B cell (primary cell): ENCODE measurements at regions not wholly inside any gene's neighbourhood (a gene's known extent, or its start where the extent isn't known, plus 50 kb on each side); places are given as distances from the start of the nearest gene placed in this dataset.

Source experiments
- ATAC-seq: fragments of 200-7000 bp; cut with Tn5 transposase; one replicate; pipeline ENCODE4 v1.10.0; 2021; ENCODE audit warnings: low read depth, mild to moderate bottlenecking, moderate number of reproducible peaks, moderate library complexity
- CTCF ChIA-PET: fragments of 350-600 bp; sonication (Branson Sonifier 250); formaldehyde crosslinking; loops from one replicate; lab custom pipeline; 2021; ENCODE audit warnings: antibody characterized with exemption, inconsistent platforms; lab: Charles Lee
- POLR2A ChIA-PET: fragments of 350-600 bp; sonication (Branson Sonifier 250); formaldehyde crosslinking; loops from one replicate; lab custom pipeline; 2021; ENCODE audit warnings: antibody characterized with exemption; lab: Charles Lee
- DNase-seq: peaks from one replicate; pipeline ENCODE4 v3.0.0; 2013
- H2AFZ ChIP-seq: 2 replicates; pipeline ENCODE4 v1.6.1; 2012; ENCODE audit warnings: mild to moderate bottlenecking, low read depth, low read length; ENCODE audit not compliant: insufficient read depth, poor library complexity, severe bottlenecking
- H3K27ac ChIP-seq, 2 donors: 1 replicate in 1 of 2; 2 replicates in 1 of 2; pipeline ENCODE4 v1.5.1; 2012 to 2013; ENCODE audit warnings: low read length in 2 of 2, mild to moderate bottlenecking in 2 of 2, moderate library complexity in 1 of 2
- H3K27me3 ChIP-seq, 4 experiments: fragments of 200-600 bp in 1 of 4; sonication (generic) in 1 of 4; replicated peaks in 1 of 4; 1 replicate in 2 of 4; 2 replicates in 2 of 4; pipeline versions ENCODE4 v1.6.1 to v1.7.0; 2013 to 2016; ENCODE audit warnings: low read length in 3 of 4, mild to moderate bottlenecking in 2 of 4, mixed read lengths in 1 of 4, moderate library complexity in 1 of 4; ENCODE audit not compliant: insufficient read depth in 4 of 4, control insufficient read depth in 3 of 4; ENCODE audit errors: control extremely low read depth in 1 of 4
- H3K36me3 ChIP-seq, 2 experiments: replicated peaks in 1 of 2; 1 replicate in 1 of 2; 2 replicates in 1 of 2; pipeline versions ENCODE4 v1.6.1 to v1.7.1; 2013; ENCODE audit warnings: low read length in 1 of 2; ENCODE audit not compliant: insufficient read depth in 2 of 2, control insufficient read depth in 1 of 2; ENCODE audit errors: control extremely low read depth in 1 of 2, extremely low read depth in 1 of 2
- H3K4me1 ChIP-seq, 2 donors: fragments of 200-600 bp in 1 of 2; sonication (generic) in 1 of 2; 1 replicate in 1 of 2; 2 replicates in 1 of 2; pipeline versions ENCODE4 v1.5.1 to v1.6.1; 2013 to 2017; ENCODE audit warnings: low read length in 2 of 2; ENCODE audit not compliant: control insufficient read depth in 2 of 2, insufficient read depth in 2 of 2
- H3K4me2 ChIP-seq: replicated peaks from 2 replicates; pipeline ENCODE3; 2012; ENCODE audit warnings: mild to moderate bottlenecking, low read depth, low read length; ENCODE audit not compliant: poor library complexity, severe bottlenecking
- H3K4me3 ChIP-seq, 5 experiments: fragments of 200-600 bp in 1 of 5; sonication (generic) in 1 of 5; 1 replicate in 3 of 5; 2 replicates in 2 of 5; pipeline versions ENCODE4 v1.5.1 to v1.7.0; 2011 to 2016; ENCODE audit warnings: low read length in 4 of 5, mild to moderate bottlenecking in 4 of 5, low read depth in 2 of 5, control low read depth in 1 of 5, moderate library complexity in 1 of 5; ENCODE audit not compliant: insufficient read depth in 1 of 5; ENCODE audit errors: control extremely low read depth in 1 of 5, extremely low read depth in 1 of 5
- H3K79me2 ChIP-seq: fragments of 200-600 bp; sonication (generic); one replicate; pipeline ENCODE4 v1.6.0; 2016; ENCODE audit warnings: low read length; ENCODE audit not compliant: control insufficient read depth, insufficient read depth
- H3K9ac ChIP-seq: fragments of 200-600 bp; sonication (generic); 2 replicates; pipeline ENCODE4 v1.6.1; 2017; ENCODE audit warnings: mild to moderate bottlenecking, low read length, moderate library complexity
- H3K9me3 ChIP-seq, 3 donors: one replicate each; pipeline versions ENCODE4 v1.6.1 to v1.7.1; 2013; ENCODE audit warnings: low read length in 2 of 3; ENCODE audit not compliant: control insufficient read depth in 2 of 3, insufficient read depth in 1 of 3; ENCODE audit errors: control extremely low read depth in 1 of 3
- H4K20me1 ChIP-seq: 2 replicates; pipeline ENCODE4 v1.6.0; 2012; ENCODE audit warnings: mild to moderate bottlenecking, low read length; ENCODE audit not compliant: insufficient read depth, control insufficient read depth, poor library complexity, severe bottlenecking
- H3K27ac Mint-ChIP-seq: one replicate; pipeline ENCODE4 v1.8.0; 2021; ENCODE audit warnings: mixed read lengths
- H3K27me3 Mint-ChIP-seq: one replicate; pipeline ENCODE4 v1.8.0; 2021; ENCODE audit warnings: mixed read lengths
- H3K4me1 Mint-ChIP-seq: one replicate; pipeline ENCODE4 v1.8.0; 2021; ENCODE audit warnings: mixed read lengths
- H3K4me3 Mint-ChIP-seq: one replicate; pipeline ENCODE4 v1.8.0; 2021; ENCODE audit warnings: mixed read lengths
- H3K9me3 Mint-ChIP-seq: one replicate; pipeline ENCODE4 v1.8.0; 2022; ENCODE audit warnings: mixed read lengths; ENCODE audit not compliant: insufficient read depth
- EZH2 ChIP-seq: IDR thresholded peaks from 2 replicates; pipeline ENCODE4 v1.6.1; 2012; ENCODE audit warnings: borderline replicate concordance, low read depth, mild to moderate bottlenecking, moderate library complexity, low read length; ENCODE audit not compliant: insufficient read depth, poor library complexity, severe bottlenecking
- WGBS: methylation state at CpG from one replicate; pipeline ENCODE4 v1.1.5; 2013; ENCODE audit warnings: missing lambda C conversion rate; ENCODE audit not compliant: insufficient coverage; 5-methylcytosine and 5-hydroxymethylcytosine counted together
- intact Hi-C: fragments of 100-400 bp; cut with micrococcal nuclease; formaldehyde crosslinking; loops from one replicate; pipeline ENCODE4 v1.10.0; 2022
- TF ChIP-seq, protein P1 (sequence below): fragments of 200-600 bp; IDR thresholded peaks from one replicate; pipeline ENCODE4 v1.8.0; 2022; ENCODE audit warnings: antibody characterized with exemption, mild to moderate bottlenecking

DNA sequence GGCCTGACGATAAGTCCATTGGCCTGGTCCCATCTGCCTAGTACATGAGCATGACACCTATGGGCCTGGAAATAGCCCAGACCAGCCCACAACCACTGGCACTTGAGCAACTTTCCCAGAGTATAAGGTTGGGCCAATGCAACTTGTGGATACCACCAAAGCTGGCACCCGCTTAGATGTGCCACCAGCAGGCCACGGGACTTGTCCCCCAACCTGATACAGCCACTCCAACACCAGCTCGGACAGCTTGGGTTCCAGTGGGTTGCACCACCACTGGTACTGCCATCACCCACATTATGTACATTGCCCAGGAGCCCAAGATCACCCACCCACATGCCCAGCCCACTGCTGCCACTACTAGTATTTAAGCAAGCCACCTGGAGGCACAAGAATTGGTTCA, 381.2 kb downstream of the GBE1 start:
- Histone ChIP-seq H3K9ac (no peak overlapping the region), H3K27ac (no peak overlapping the region), H3K9me3 (peaks cover 0 to 10% (median 0%) of the 10 kb centered on the region in 3 donors), H3K79me2 (no peaks in the 10 kb centered on the region), H2AFZ (no peak overlapping the region), H3K4me2 (no peak overlapping the region), H3K4me3 (no peak overlapping the region), H4K20me1 (no peaks in the 10 kb centered on the region), H3K27me3 (no peaks in the 10 kb centered on the region), H3K4me1 (no peaks in the 10 kb centered on the region), H3K36me3 (no peaks in the 10 kb centered on the region)
- DNase-seq, result no peak
- whole genome bisulfite sequencing, result 94% methylated on average over 4 of the region's 4 CpGs
- no peak overlapping the region for H3K4me3 Mint-ChIP-seq
- no peaks in the 10 kb centered on the region for H3K4me1 Mint-ChIP-seq
- no peaks in the 10 kb centered on the region for H3K27me3 Mint-ChIP-seq
- TF ChIP-seq EZH2, result no peak
- TF ChIP-seq, protein P1, sequence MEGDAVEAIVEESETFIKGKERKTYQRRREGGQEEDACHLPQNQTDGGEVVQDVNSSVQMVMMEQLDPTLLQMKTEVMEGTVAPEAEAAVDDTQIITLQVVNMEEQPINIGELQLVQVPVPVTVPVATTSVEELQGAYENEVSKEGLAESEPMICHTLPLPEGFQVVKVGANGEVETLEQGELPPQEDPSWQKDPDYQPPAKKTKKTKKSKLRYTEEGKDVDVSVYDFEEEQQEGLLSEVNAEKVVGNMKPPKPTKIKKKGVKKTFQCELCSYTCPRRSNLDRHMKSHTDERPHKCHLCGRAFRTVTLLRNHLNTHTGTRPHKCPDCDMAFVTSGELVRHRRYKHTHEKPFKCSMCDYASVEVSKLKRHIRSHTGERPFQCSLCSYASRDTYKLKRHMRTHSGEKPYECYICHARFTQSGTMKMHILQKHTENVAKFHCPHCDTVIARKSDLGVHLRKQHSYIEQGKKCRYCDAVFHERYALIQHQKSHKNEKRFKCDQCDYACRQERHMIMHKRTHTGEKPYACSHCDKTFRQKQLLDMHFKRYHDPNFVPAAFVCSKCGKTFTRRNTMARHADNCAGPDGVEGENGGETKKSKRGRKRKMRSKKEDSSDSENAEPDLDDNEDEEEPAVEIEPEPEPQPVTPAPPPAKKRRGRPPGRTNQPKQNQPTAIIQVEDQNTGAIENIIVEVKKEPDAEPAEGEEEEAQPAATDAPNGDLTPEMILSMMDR, result no peak
- ChIA-PET POLR2A (no interaction called here), CTCF (no interaction called here)
- intact Hi-C loops, result no loop called here
- no peak for ATAC-seq
- no peak overlapping the region for H3K27ac Mint-ChIP-seq
- peaks cover 1% of the 10 kb centered on the region for H3K9me3 Mint-ChIP-seq

- Histone ChIP-seq H3K79me2 (no peaks in the 10 kb centered on the region), H3K9me3 (peaks cover 0 to 10% (median 0%) of the 10 kb centered on the region in 3 donors), H3K9ac (no peak overlapping the region), H4K20me1 (no peaks in the 10 kb centered on the region), H3K4me3 (no peak overlapping the region), H2AFZ (no peak overlapping the region), H3K36me3 (no peaks in the 10 kb centered on the region), H3K27ac (no peak overlapping the region), H3K27me3 (no peaks in the 10 kb centered on the region), H3K4me2 (no peak overlapping the region), H3K4me1 (no peaks in the 10 kb centered on the region)
- CTCF ChIA-PET, result no interaction called here
- no peak overlapping the region for H3K4me3 Mint-ChIP-seq
- no peak for TF ChIP-seq EZH2
- TF ChIP-seq, protein P1, result no peak
- no peaks in the 10 kb centered on the region for H3K27me3 Mint-ChIP-seq
- intact Hi-C loops, result no loop called here
- H3K4me1 Mint-ChIP-seq, result no peaks in the 10 kb centered on the region
- ATAC-seq, result no peak
- POLR2A ChIA-PET, result no interaction called here
- DNase-seq, result no peak
- 75% methylated on average over 4 of the region's 5 CpGs for WGBS
- H3K9me3 Mint-ChIP-seq, result peaks cover 1% of the 10 kb centered on the region
- no peak overlapping the region for H3K27ac Mint-ChIP-seq
Measured at GRCh38 chr3:81378552-81379293, 382.7 kb downstream of the GBE1 start.
